ENCODE measurements at regions not wholly inside any gene's neighbourhood (a gene's known extent, or its start where the extent isn't known, plus 50 kb on each side); places are given as distances from the start of the nearest gene placed in this dataset.
"Not testable (repeated sequence)": the region's sequence is repeated elsewhere in the genome, so short reads cannot be mapped to it uniquely, and the experiment has no call there.

GRCh38 chr15:39230205-39230907 is 350.5 kb upstream of the THBS1 start:
- no peak for DNase-seq

- no peak for DNase-seq
These were observed 350.0 kb upstream of the THBS1 start for GRCh38 chr15:39230908-39231285.

GRCh38 chr15:39232512-39232911 is 348.4 kb upstream of the THBS1 start:
- DNase-seq = no peak

GRCh38 chr15:39235084-39235795 is 345.6 kb upstream of the THBS1 start:
- no peak for DNase-seq

GRCh38 chr15:39236375-39236774 is 344.5 kb upstream of the THBS1 start:
- DNase-seq = no peak

GRCh38 chr15:39238443-39238842 is 342.4 kb upstream of the THBS1 start:
- no peak for DNase-seq

GRCh38 chr15:39239562-39239961 is 341.3 kb upstream of the THBS1 start:
- no peak for DNase-seq

GRCh38 chr15:39242345-39242744 is 338.5 kb upstream of the THBS1 start:
- DNase-seq = no peak

GRCh38 chr15:39243396-39243795 is 337.5 kb upstream of the THBS1 start:
- DNase-seq = no peak

- no peak for DNase-seq
These were observed 336.1 kb upstream of the THBS1 start for GRCh38 chr15:39244776-39245175.

GRCh38 chr15:39246523-39246922 is 334.4 kb upstream of the THBS1 start:
- DNase-seq = no peak

- DNase-seq = no peak
These were observed 333.3 kb upstream of the THBS1 start for GRCh38 chr15:39247574-39247973.

GRCh38 chr15:39248204-39248603 is 332.7 kb upstream of the THBS1 start:
- DNase-seq = no peak

- no peak for DNase-seq
These were observed 330.9 kb upstream of the THBS1 start for GRCh38 chr15:39250001-39250400.

GRCh38 chr15:39250460-39251186 is 330.3 kb upstream of the THBS1 start:
- no peak for DNase-seq

- no peak for DNase-seq
These were observed 329.3 kb upstream of the THBS1 start for GRCh38 chr15:39251413-39252133.

- DNase-seq = no peak
These were observed 328.8 kb upstream of the THBS1 start for GRCh38 chr15:39252134-39252470.

GRCh38 chr15:39253552-39253951 is 327.3 kb upstream of the THBS1 start:
- DNase-seq = no peak

GRCh38 chr15:39254181-39254580 is 326.7 kb upstream of the THBS1 start:
- DNase-seq = no peak

GRCh38 chr15:39255760-39256159 is 325.1 kb upstream of the THBS1 start:
- no peak for DNase-seq

GRCh38 chr15:39260391-39260790 is 320.5 kb upstream of the THBS1 start:
- no peak for DNase-seq

- no peak for DNase-seq
These were observed 320.1 kb upstream of the THBS1 start for GRCh38 chr15:39260791-39261190.

- not testable (repeated sequence) for DNase-seq
These were observed 319.3 kb upstream of the THBS1 start for GRCh38 chr15:39261397-39262183.
